NOMO-1 (cell line): ENCODE measurements at regions not wholly inside any gene's neighbourhood (a gene's known extent, or its start where the extent isn't known, plus 50 kb on each side); places are given as distances from the start of the nearest gene placed in this dataset.
"Not testable (repeated sequence)": the region's sequence is repeated elsewhere in the genome, so short reads cannot be mapped to it uniquely, and the experiment has no call there.

Experiments used
- DNase-seq, 2 experiments: peaks; one replicate each; lab custom pipeline; 2025; ENCODE audit not compliant: unreplicated experiment in 2 of 2; lab: John Stamatoyannopoulos, UW

- peak; percentile 41 to 75 for DNase-seq
These were observed 68.0 kb upstream of the ATXN3L start for GRCh38 chrX:13387666-13388494.

DNA sequence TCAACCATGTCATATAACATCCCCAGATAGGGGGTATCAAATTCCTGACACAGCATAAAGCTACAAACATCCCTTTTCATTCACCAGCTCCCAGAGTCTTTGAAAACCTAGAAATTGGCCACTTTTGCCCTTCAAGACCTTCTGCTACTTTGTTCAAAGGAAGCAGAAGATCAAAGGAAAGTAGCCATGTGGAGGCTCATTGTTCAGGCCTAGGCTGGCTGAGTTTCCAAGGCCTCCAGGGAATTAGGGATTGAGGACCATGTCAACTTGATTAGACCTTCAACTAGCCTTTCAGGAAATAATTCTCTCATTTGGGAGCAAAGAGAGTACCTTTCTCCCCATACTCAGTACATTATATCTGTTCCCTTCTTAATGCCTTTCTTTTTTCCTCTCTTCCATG, 66.8 kb upstream of the ATXN3L start:
- no peak for DNase-seq

DNA sequence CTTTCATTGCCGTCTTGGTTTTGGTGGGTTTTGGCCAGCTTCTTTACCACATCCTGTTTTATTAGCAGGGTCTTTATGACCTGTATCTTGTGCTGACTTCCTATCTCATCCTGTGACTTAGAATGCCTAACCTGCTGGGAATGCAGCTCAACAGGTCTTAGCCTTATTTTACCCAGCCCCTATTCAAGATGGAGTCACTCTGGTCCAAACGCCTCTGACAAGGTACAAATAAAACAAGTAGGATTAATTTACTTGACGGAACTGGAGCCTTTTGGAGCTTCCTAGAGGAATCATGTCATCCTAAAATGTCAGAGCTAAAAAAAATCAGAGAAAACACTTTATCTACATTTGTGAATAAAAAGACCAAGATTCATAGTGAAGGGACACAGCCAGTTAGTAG, 66.2 kb upstream of the ATXN3L start:
- no peak for DNase-seq

GRCh38 chrX:13383907-13384306, 64.1 kb upstream of the ATXN3L start:
- peak in 1 of 2 experiments; percentile 3 for DNase-seq

DNA sequence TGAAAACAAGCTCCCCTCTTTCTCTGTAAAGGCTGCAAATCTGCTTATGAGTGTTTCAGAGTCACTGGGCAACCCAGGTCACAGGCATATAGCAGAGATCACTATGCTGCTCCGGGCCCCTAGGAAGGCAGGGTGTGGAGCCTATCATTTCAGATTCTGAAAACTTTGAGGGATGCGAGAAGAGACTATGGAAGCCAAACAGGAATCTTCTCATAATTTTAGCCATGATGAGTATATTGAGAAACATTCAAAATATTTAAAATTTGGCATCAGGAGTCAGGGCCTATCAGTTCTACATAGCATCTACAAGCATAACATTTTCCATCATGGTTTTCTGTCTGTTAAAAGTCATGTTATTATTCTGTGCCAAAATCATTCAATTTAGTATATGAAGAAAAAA, 61.7 kb upstream of the ATXN3L start:
- DNase-seq, result no peak

GRCh38 chrX:13380211-13380610, 60.4 kb upstream of the ATXN3L start:
- DNase-seq, result no peak

DNA sequence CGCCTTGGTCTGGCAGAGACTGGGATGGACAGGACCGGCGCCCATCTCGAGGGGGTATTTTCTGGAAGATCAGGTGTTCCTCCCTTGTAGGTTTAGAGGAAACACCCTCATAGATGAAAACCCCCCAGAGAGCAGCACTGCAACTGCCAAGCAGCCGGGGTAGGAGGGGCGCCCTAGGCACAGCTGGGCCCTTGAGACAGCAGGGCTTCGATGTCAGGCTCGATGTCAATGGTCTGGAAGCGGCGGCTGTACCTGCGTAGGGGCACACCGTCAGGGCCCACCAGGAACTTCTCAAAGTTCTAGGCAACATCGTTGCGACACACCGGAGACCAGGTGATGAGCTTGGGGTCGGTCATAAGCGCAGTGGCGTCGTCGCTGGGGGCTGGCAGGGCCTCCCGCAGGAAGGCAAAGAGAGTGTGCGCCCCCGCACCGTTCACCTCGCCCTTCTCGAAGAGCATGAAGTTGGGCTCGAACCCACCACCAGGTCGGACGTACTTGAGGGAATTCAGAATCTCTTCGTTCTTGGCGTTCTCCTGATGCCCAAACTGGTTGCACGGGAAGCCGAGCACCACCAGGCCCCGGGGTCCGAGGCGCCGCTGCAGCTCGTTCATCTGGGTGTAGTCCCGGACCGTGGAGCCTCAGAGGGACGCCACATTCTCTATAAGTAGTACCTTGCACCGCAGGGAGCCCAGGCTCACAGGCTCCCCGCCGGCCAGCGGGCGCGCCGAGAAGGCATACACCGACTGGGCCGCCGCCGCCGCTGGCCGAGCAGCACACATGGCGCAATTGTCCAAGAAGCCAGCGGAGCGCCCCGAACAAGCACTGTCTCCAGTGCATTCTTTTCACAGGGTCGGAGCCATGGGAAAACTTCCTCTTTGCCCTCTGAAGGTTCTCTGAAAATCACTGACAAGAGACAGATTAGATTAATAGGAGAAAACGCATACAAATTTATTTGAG, 59.0 kb upstream of the ATXN3L start:
- DNase-seq, result not testable (repeated sequence)

DNA sequence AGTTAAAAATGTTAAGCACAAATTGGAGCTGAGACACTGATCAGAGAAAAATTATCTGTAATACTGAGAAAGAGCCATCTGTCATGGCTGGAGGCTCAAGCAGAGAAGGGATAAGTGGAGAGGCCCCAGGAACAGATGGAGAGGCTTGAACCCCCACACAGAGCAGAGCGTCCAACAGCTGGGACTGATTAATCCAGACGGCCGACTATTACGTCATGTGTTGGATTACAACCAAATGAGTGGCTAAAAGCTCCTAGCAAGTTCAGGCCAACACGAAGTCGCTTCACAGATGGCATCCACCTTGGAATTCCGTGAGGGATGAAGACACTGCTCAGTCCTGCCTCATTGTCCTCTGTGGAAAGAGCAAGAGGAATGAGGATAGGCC, 57.7 kb upstream of the ATXN3L start:
- DNase-seq, result no peak

DNA sequence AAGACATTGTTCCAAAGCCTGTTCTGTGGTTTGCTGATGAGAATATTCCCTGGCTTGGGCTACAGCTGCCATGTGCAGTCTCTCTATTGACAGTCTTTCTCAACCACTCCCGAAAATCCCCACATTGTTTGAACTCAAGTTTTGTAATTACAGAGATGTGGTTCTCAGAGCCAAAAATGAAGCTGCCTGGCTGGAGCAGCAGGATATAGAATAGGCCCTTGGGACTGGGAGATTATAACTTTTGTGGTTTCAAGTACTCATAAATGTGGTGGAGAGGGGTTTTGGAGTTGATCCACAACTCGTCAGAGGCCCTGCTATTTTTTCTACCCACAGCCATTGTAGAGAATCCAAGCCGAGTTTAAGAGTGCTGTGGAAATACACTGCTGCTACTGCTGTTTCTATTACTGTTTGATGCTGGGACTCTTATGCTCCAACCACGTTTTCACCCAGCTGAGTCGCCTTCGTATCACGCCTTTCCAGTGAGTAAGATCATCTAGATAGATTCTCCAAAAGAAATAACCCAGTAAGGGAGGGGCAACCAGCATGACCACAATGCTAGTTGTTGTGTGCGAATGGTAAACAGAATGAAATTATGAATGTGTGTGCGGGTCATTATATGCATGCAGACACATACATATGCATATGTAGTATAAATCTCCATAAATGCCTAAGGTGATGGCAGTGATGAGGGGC, 57.1 kb upstream of the ATXN3L start:
- no peak for DNase-seq

- DNase-seq, result not testable (repeated sequence)
These were observed 55.7 kb upstream of the ATXN3L start for GRCh38 chrX:13375596-13375995.

DNA sequence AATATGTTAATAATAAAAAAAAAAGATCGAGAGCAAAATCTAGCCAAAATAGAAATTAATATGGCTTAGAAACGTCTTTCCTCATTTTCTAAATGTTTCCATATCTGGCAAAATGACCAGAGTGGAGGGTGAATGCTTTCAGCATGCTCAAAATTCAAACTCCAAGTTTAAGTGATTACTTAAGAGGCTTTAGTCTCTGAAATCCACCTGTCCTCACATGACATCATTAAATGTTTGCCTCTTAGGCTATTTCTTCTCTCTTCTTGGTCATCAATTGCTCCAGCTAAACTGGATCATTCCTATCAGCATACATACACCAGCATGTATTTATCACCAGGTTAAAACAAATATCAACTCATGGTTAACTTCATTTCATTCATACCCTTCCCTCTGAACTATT, 54.5 kb upstream of the ATXN3L start:
- no peak for DNase-seq

DNA sequence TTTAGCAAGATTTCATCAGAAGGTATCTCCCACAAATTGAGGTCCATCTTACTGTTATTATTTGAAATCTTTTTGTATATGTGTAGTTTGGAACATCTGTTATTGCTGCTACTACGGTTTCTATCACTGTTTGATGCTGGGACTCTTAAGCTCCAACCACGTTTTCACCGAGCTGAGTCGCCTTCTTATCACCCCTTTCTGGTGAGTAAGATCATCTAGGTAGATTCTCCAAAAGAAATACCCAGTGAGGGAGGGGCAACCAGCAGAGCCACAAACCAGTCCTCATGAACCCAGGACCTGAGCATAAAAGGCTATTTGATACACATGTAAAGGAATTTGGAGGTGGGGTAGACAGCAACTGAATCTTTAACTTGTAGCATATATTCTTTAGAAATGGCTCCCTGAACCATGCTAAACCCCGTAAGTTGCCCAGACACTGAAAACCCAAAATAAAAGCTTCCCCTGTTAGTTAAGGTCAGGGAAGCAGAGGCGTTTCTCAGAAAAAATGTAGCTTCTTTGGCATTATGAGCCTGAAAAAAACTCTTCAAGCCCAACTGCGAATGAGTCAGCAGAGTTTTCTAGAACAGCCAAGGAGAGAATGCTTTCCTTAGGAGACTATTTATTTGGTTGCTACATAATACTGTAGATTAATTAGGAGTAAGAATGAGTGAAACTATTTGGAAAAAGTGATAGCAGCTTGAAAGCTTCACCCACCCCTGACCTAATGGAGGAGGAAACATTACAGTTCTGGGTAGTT, 53.8 kb upstream of the ATXN3L start:
- DNase-seq, result no peak

GRCh38 chrX:13373027-13373426, 53.2 kb upstream of the ATXN3L start:
- DNase-seq, result no peak

GRCh38 chrX:13372203-13372980, 52.5 kb upstream of the ATXN3L start:
- no peak for DNase-seq

- no peak for DNase-seq
These were observed 51.3 kb upstream of the ATXN3L start for GRCh38 chrX:13371186-13371585.

GRCh38 chrX:13370713-13371112, 50.9 kb upstream of the ATXN3L start:
- no peak for DNase-seq
